ENCODE measurements at regions not wholly inside any gene's neighbourhood (a gene's known extent, or its start where the extent isn't known, plus 50 kb on each side); places are given as distances from the start of the nearest gene placed in this dataset.
"Not testable (repeated sequence)": the region's sequence is repeated elsewhere in the genome, so short reads cannot be mapped to it uniquely, and the experiment has no call there.

- peak; percentile 47 to 56 for DNase-seq
These were observed 51.2 kb upstream of the CARD11 start for GRCh38 chr7:3094701-3095445.

- no peak for DNase-seq
These were observed 54.1 kb upstream of the CARD11 start for GRCh38 chr7:3097734-3098133.

- no peak for DNase-seq
These were observed 58.5 kb upstream of the CARD11 start for GRCh38 chr7:3102159-3102558.

- DNase-seq, result no peak
These were observed 60.1 kb upstream of the CARD11 start for GRCh38 chr7:3103614-3104398.

GRCh38 chr7:3105856-3106255 is 62.2 kb upstream of the CARD11 start:
- no peak for DNase-seq

GRCh38 chr7:3106361-3106826 is 62.7 kb upstream of the CARD11 start:
- no peak for DNase-seq

GRCh38 chr7:3107228-3107763 is 63.6 kb upstream of the CARD11 start:
- no peak for DNase-seq

GRCh38 chr7:3107889-3108570 is 64.4 kb upstream of the CARD11 start:
- DNase-seq, result no peak

GRCh38 chr7:3109311-3109915 is 65.7 kb upstream of the CARD11 start:
- no peak for DNase-seq

- no peak for DNase-seq
These were observed 68.9 kb upstream of the CARD11 start for GRCh38 chr7:3112479-3113134.

- DNase-seq, result no peak
These were observed 71.2 kb upstream of the CARD11 start for GRCh38 chr7:3114917-3115316.

- no peak for DNase-seq
These were observed 73.4 kb upstream of the CARD11 start for GRCh38 chr7:3117081-3117480.

- DNase-seq, result peak; percentile 32 to 59
These were observed 74.0 kb upstream of the CARD11 start for GRCh38 chr7:3117488-3118231.

GRCh38 chr7:3119352-3119927 is 75.8 kb upstream of the CARD11 start:
- not testable (repeated sequence) for DNase-seq

GRCh38 chr7:3119963-3120362 is 76.3 kb upstream of the CARD11 start:
- DNase-seq, result no peak

GRCh38 chr7:3120513-3120912 is 76.8 kb upstream of the CARD11 start:
- no peak for DNase-seq

- no peak for DNase-seq
These were observed 85.3 kb upstream of the CARD11 start for GRCh38 chr7:3128857-3129490.

- DNase-seq, result no peak
These were observed 90.2 kb upstream of the CARD11 start for GRCh38 chr7:3133811-3134385.

- DNase-seq, result no peak
These were observed 91.1 kb upstream of the CARD11 start for GRCh38 chr7:3134745-3135144.

- no peak for DNase-seq
These were observed 92.0 kb upstream of the CARD11 start for GRCh38 chr7:3135626-3136025.

Measured in Kasumi-1 (cell line).